IMR-90 (cell line): ENCODE measurements at regions not wholly inside any gene's neighbourhood (a gene's known extent, or its start where the extent isn't known, plus 50 kb on each side); places are given as distances from the start of the nearest gene placed in this dataset.

ENCODE experiments used
- ATAC-seq: fragments of 200-7000 bp; cut with Tn5 transposase; 2 replicates; pipeline ENCODE4 v1.9.1; 2020; ENCODE audit warnings: low read depth, mild to moderate bottlenecking, moderate library complexity
- BruUV-seq: library from RNA; stranded (reverse); fragments of 400-500 nt; replicated peaks from 2 replicates; lab custom pipeline; 2021; lab: Mats Ljungman, UMichigan
- CTCF ChIA-PET: fragments of 300-600 bp; formaldehyde crosslinking; extraction: SDS; loops from one replicate; lab custom pipeline; 2021; ENCODE audit warnings: antibody characterized with exemption; lab: Yijun Ruan, JAX
- POLR2A ChIA-PET: fragments of 300-600 bp; sonication (Branson Sonifier 250); formaldehyde crosslinking; loops from one replicate; lab custom pipeline; 2022; ENCODE audit warnings: antibody characterized with exemption; ENCODE audit not compliant: unreplicated experiment; lab: Charles Lee
- DNase-seq: peaks from one replicate; pipeline ENCODE4 v3.0.0; 2013
- H2AFZ ChIP-seq: replicated peaks from 2 replicates; pipeline ENCODE3; 2013; ENCODE audit warnings: low read length, mild to moderate bottlenecking; ENCODE audit not compliant: poor library complexity
- H2AK5ac ChIP-seq: 2 replicates; pipeline ENCODE4 v1.6.1; 2013; ENCODE audit warnings: low read depth, low read length, inconsistent platforms
- H2AK9ac ChIP-seq: replicated peaks from 2 replicates; pipeline ENCODE3; 2013; ENCODE audit warnings: mild to moderate bottlenecking, low read depth, low read length, moderate library complexity; ENCODE audit not compliant: poor library complexity
- H2BK120ac ChIP-seq: 2 replicates; pipeline ENCODE4 v1.6.1; 2013; ENCODE audit warnings: low read depth, low read length, inconsistent platforms
- H2BK15ac ChIP-seq: 3 replicates; pipeline ENCODE4 v1.6.1; 2013; ENCODE audit warnings: low read depth, low read length, inconsistent platforms
- H2BK20ac ChIP-seq: 2 replicates; pipeline ENCODE4 v1.6.1; 2013; ENCODE audit warnings: low read depth, mild to moderate bottlenecking, inconsistent platforms, low read length, moderate library complexity
- H2BK5ac ChIP-seq: 2 replicates; pipeline ENCODE4 v1.6.1; 2013; ENCODE audit warnings: mild to moderate bottlenecking, low read depth, low read length, inconsistent platforms; ENCODE audit not compliant: poor library complexity, severe bottlenecking
- H3K14ac ChIP-seq: replicated peaks from 2 replicates; pipeline ENCODE4 v1.6.1; 2013; ENCODE audit warnings: low read depth, low read length, inconsistent platforms
- H3K18ac ChIP-seq: 2 replicates; pipeline ENCODE4 v1.6.1; 2013; ENCODE audit warnings: low read depth, low read length, control low read depth
- H3K23ac ChIP-seq: 2 replicates; pipeline ENCODE4 v1.6.1; 2013; ENCODE audit warnings: low read depth, low read length, inconsistent platforms
- H3K27ac ChIP-seq: 2 replicates; pipeline ENCODE4 v1.5.1; 2013; ENCODE audit warnings: mild to moderate bottlenecking, control low read depth, low read length; ENCODE audit not compliant: insufficient read depth
- H3K27me3 ChIP-seq: 2 replicates; pipeline ENCODE4 v1.6.1; 2013; ENCODE audit warnings: low read length; ENCODE audit not compliant: control insufficient read depth, insufficient read depth
- H3K36me3 ChIP-seq: 2 replicates; pipeline ENCODE4 v1.6.1; 2013; ENCODE audit warnings: low read length, mixed read lengths; ENCODE audit not compliant: control insufficient read depth, insufficient read depth
- H3K4ac ChIP-seq: 2 replicates; pipeline ENCODE4 v1.6.1; 2013; ENCODE audit warnings: low read depth, low read length, inconsistent platforms
- H3K4me1 ChIP-seq: 2 replicates; pipeline ENCODE4 v1.6.1; 2013; ENCODE audit warnings: low read length, mixed read lengths; ENCODE audit not compliant: control insufficient read depth, insufficient read depth
- H3K4me2 ChIP-seq: 2 replicates; pipeline ENCODE4 v1.6.1; 2013; ENCODE audit warnings: low read depth, mild to moderate bottlenecking, control low read depth, low read length, moderate library complexity
- H3K4me3 ChIP-seq: 2 replicates; pipeline ENCODE4 v1.5.1; 2013; ENCODE audit warnings: low read depth, mild to moderate bottlenecking, control low read depth, low read length, moderate library complexity; ENCODE audit not compliant: insufficient read depth
- H3K56ac ChIP-seq: 2 replicates; pipeline ENCODE4 v1.6.1; 2013; ENCODE audit warnings: low read length, inconsistent platforms; ENCODE audit not compliant: insufficient read depth; ENCODE audit errors: extremely low read depth
- H3K79me1 ChIP-seq, 2 experiments: 2 replicates each; pipeline ENCODE4 v1.6.1; 2013; ENCODE audit warnings: low read length in 2 of 2, inconsistent platforms in 1 of 2, low read depth in 1 of 2
- H3K9ac ChIP-seq: 2 replicates; pipeline ENCODE4 v1.6.1; 2013; ENCODE audit warnings: low read depth, low read length, control low read depth
- H3K9me1 ChIP-seq: 2 replicates; pipeline ENCODE4 v1.6.1; 2013; ENCODE audit warnings: low read length, inconsistent platforms; ENCODE audit not compliant: insufficient read depth
- H3K9me3 ChIP-seq: 2 replicates; pipeline ENCODE4 v1.6.1; 2013; ENCODE audit warnings: low read length; ENCODE audit not compliant: control insufficient read depth, insufficient read depth
- H4K20me1 ChIP-seq: 2 replicates; pipeline ENCODE4 v1.6.1; 2013; ENCODE audit warnings: low read length, inconsistent platforms; ENCODE audit not compliant: insufficient read depth
- H4K5ac ChIP-seq: 2 replicates; pipeline ENCODE4 v1.6.1; 2013; ENCODE audit warnings: mild to moderate bottlenecking, low read depth, low read length, control low read depth
- H4K8ac ChIP-seq, 2 experiments: 2 replicates each; pipeline ENCODE4 v1.6.1; 2013; ENCODE audit warnings: low read depth in 2 of 2, low read length in 2 of 2, control low read depth in 1 of 2, inconsistent platforms in 1 of 2
- H4K91ac ChIP-seq: 2 replicates; pipeline ENCODE4 v1.6.1; 2013; ENCODE audit warnings: low read depth, low read length, inconsistent platforms; ENCODE audit not compliant: insufficient read depth
- CEBPB ChIP-seq: IDR thresholded peaks from 2 replicates; pipeline ENCODE4 v1.6.1; 2012; ENCODE audit warnings: low read depth, low read length, improper control_type of control experiment
- MAZ ChIP-seq: IDR thresholded peaks from 2 replicates; pipeline ENCODE4 v1.6.1; 2012; ENCODE audit warnings: low read depth, mild to moderate bottlenecking, low read length, improper control_type of control experiment, moderate library complexity, borderline replicate concordance
- NFE2L2 ChIP-seq: fragments of 150-350 bp; IDR thresholded peaks from 2 replicates; pipeline ENCODE4 v1.6.1; 2016; ENCODE audit warnings: low read depth, mild to moderate bottlenecking, low read length
- RCOR1 ChIP-seq: IDR thresholded peaks from 2 replicates; pipeline ENCODE4 v1.6.1; 2012; ENCODE audit warnings: mild to moderate bottlenecking, low read length, improper control_type of control experiment; ENCODE audit not compliant: insufficient replicate concordance
- WGBS, 2 experiments: methylation state at CpG; one replicate each; pipeline versions ENCODE4 v1.1.5 to v1.1.7; 2013; ENCODE audit warnings: missing lambda C conversion rate in 2 of 2; ENCODE audit not compliant: insufficient read length in 1 of 2; ENCODE audit errors: extremely low coverage in 2 of 2; 5-methylcytosine and 5-hydroxymethylcytosine counted together
- dilution Hi-C: fragments of 300-500 bp; cut with HindIII; formaldehyde crosslinking; loops from one replicate; pipeline ENCODE4 v1.14.3; 2018; ENCODE audit warnings: low sequenced_read_pairs; ENCODE audit not compliant: unreplicated experiment
- in situ Hi-C: fragments of 300-500 bp; cut with MboI; formaldehyde crosslinking; loops from 3 replicates; pipeline ENCODE4 v1.14.3; 2019; ENCODE audit warnings: low sequenced_read_pairs, inconsistent platforms, mixed read lengths
- intact Hi-C: fragments of 100-400 bp; cut with micrococcal nuclease; formaldehyde crosslinking; loops from 2 replicates; pipeline ENCODE4 v1.10.0; 2022

DNA sequence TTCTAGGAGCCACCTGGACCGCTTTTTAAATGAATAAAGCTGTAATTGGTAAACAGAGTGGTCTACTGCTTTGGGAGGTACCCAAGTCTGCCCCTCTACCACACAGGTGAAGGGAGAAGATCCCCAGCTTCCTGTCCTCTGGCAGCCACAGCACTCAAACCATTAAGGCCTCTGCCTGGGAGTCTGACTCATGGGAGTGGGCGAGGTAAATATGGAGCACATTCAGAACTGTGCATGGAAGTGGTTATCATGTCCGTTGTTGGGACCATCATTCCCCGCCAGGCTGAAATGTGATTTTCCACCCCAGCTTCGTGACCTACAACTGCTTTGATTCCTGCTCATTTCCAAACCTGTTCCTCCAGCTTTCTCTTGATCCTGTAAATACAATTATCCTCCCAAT is 59.5 kb upstream of the ALDH1B1 start:
- Histone ChIP-seq H3K56ac (no peak overlapping the region), H3K4me2 (no peak overlapping the region), H2AK9ac (no peak overlapping the region), H3K4ac (no peak overlapping the region), H3K9me1 (no peaks in the 10 kb centered on the region), H3K9ac (no peak overlapping the region), H3K4me3 (no peak overlapping the region), H3K79me1 (no peaks in the 10 kb centered on the region), H4K20me1 (no peaks in the 10 kb centered on the region), H2BK5ac (no peak overlapping the region), H3K36me3 (no peaks in the 10 kb centered on the region), H3K18ac (no peak overlapping the region), H3K14ac (no peak overlapping the region), H4K91ac (no peak overlapping the region), H3K27me3 (peaks cover 48% of the 10 kb centered on the region), H4K8ac (no peak overlapping the region), H3K4me1 (no peaks in the 10 kb centered on the region), H4K5ac (no peak overlapping the region), H2BK120ac (no peak overlapping the region), H3K23ac (no peak overlapping the region), H3K27ac (no peak overlapping the region), H3K9me3 (no peaks in the 10 kb centered on the region), H2BK20ac (no peak overlapping the region), H2AFZ (no peak overlapping the region), H2BK15ac (no peak overlapping the region), H2AK5ac (no peak overlapping the region)
- WGBS, 2 experiments = no CpG with 5 or more reads among the region's 5 CpGs
- intact Hi-C loops = loop anchor here (10.0 kb wide), 1 partner anchor 58 kb away; no protein-coding TSS in a partner anchor
- in situ Hi-C loops = no loop called here
- dilution Hi-C loops = no loop called here
- TF ChIP-seq NFE2L2 (no peak), MAZ (no peak), RCOR1 (no peak), CEBPB (no peak)
- DNase-seq = peak; percentile 11
- ChIA-PET CTCF (no interaction called here), POLR2A (no interaction called here)
- BruUV-seq = no TSS peak
- no peak for ATAC-seq
